ENCODE measurements at regions not wholly inside any gene's neighbourhood (a gene's known extent, or its start where the extent isn't known, plus 50 kb on each side); places are given as distances from the start of the nearest gene placed in this dataset.

- no peak for TF ChIP-seq CTCF (IDR thresholded peaks at IDR 0.05)
- no peak for TF ChIP-seq POLR2A (IDR thresholded peaks at IDR 0.05)
- TF ChIP-seq EP300 (IDR thresholded peaks at IDR 0.05), result no peak
- no peak for TF ChIP-seq POLR2AphosphoS5 (IDR thresholded peaks at IDR 0.05)
These were observed 305.9 kb downstream of the CHL1 start for GRCh38 chr3:502486-502885.
